ENCODE measurements at regions not wholly inside any gene's neighbourhood (a gene's known extent, or its start where the extent isn't known, plus 50 kb on each side); places are given as distances from the start of the nearest gene placed in this dataset.

DNA sequence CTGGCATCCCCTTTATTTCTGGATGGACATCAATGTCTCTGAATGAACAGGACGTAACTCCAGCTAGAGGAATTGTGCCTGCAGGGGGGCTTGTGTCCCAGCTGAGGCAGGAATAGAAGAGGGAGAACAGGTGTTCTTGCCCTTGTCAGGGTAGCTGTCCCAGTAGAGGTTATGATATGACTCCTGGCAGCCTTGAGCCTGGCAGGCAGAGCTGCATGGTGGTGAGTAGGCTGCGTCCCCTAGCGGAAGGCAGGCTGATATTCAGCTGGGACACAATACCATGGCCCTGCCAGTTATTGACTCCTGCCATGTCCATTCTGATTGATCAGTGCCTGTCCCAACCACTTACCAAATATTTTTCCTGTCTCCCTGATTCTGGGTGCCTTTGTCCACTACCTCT is 197.2 kb downstream of the RAP2A start:
- no peak for DNase-seq

DNA sequence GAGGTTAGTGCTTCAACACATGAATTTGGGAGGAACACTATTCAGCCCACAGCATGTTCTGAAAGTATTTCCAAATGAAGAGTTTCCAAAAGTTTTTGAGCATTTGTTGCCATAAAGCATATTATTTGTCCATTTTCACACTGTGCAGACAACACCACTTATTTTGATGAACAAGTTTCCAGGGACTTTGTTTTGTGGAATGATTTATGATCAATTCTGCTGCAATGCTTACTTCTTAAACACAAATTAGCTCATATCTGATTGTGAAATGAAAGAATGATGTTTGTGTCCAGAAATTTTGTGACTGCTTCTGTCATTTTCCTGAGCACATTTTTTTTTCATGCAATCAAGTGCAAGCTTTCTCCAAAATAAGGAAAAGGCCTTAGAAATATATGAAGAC is 205.3 kb downstream of the RAP2A start:
- DNase-seq, result no peak

DNA sequence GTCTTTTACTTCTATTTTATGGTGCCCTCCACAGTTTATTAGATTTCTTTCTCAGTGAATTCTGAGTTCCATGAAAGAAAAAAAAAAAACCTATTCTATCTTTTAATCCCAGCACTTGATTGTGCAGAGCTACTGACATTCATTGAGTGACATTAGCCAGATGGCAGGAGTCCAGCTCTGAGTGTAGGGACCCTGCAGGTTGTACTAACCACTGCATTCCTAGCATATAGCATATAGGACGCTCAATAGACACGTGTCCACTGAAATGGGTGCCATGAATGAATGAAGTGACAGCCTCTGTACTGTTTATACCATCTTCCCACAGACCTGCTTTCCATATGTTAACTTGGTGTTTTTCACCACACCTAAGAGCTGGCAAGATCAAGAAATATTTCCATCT is 206.3 kb downstream of the RAP2A start:
- no peak for DNase-seq

- DNase-seq, result no peak
These were observed 214.4 kb downstream of the RAP2A start for GRCh38 chr13:97648171-97648880.

GRCh38 chr13:97648881-97649224 is 214.9 kb downstream of the RAP2A start:
- no peak for DNase-seq

- DNase-seq, result no peak
These were observed 219.6 kb downstream of the RAP2A start for GRCh38 chr13:97653443-97654140.

DNA sequence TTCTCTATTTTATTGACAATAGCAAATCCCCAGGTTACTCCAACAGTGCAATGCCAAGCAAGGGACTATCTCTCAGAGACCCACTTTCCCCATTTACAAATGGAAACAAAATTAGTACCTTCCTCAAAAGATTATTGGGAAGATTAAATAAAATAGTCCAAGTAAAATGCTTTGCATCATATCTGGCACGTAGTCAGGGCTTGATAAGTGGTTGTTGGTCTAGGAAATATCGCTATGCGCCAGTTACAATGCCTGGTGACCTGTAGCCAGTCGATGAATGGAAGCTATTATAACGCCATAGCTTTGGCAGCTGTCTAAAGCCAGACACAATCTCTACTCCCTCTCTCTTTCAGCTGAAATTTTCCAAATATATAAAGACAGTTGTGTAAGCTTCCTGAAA is 220.3 kb downstream of the RAP2A start:
- no peak for DNase-seq

- no peak for DNase-seq
These were observed 224.6 kb downstream of the RAP2A start for GRCh38 chr13:97658556-97658955.

DNA sequence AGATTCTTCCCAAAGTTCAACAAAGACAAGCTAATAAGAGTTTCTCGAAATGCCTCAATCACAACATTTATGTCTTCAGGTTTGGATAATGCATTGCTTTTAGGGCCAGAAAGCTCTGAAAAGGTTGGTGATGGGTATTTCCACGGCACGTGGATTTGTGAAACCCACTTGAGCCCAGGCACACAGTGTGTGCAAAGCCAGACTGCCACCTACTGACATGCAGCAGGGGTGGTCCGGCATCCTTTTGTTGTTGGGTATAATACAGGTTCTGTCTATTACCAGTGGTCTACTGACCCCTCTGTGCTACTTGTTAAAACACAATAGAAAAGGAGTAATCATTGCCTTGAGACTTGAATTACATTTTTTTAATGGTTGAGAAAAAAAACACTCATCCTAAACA is 225.6 kb downstream of the RAP2A start:
- DNase-seq, result peak; percentile 10

GRCh38 chr13:97660594-97661260 is 226.8 kb downstream of the RAP2A start:
- no peak for DNase-seq

GRCh38 chr13:97686594-97686993 is 252.6 kb downstream of the RAP2A start:
- DNase-seq, result no peak

DNA sequence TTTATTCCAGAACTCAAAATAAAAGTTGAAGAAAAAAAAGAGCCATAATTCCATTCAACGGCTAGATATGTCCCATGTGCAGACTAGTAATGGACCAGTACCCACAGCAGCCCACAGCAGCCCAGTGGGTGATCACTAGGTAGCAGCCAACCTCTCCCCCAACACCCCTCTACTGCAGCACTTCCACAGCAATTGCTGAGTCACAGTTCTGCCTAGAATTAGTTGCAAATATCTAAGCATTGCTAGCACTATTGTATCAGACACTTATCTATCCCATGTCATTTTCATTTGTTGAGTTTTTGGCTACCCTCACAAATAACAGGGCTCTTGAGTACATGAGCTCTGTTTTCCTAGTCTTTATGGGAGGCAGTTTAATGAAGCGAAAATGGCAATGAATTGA is 258.7 kb downstream of the RAP2A start:
- no peak for DNase-seq

DNA sequence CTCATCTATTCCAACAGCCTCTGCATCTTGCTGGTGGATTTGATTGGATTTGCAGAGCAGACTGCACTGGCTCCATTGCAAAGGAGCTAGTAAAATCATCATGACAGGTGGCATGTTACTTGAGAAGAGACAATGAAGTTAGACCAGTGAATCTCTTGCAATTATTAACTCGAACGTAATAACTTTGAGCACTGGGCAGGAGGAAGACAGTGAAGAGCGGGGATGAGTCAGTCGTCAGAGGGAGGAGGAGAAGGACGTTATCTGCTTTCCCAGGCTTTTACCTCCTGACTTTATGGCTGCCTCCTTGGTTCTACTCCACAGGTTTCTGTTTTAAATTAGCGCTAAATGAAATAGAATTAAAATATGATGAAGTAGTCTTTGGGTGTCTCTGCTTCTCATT is 257.8 kb upstream of the IPO5 start:
- no peak for DNase-seq

DNA sequence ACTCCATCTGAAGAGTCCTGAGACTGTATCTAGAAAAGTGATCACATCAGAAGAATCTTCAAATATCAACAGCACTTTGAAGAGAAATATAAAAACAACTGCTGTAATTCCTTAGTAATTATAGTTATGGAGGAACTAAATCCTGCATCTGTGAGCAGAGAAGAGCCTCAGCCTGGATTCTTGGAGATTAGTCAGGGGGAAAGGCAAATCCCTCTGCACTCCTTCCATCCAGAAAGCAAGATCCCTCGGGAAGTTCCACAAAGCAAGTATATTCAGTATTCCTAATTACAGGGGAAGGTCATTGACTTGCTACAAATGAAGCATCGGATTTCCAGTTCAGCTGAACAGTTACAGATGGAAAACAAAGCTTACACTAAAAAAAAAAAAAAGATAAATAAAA is 256.6 kb upstream of the IPO5 start:
- no peak for DNase-seq

- no peak for DNase-seq
These were observed 253.1 kb upstream of the IPO5 start for GRCh38 chr13:97700306-97700848.

- DNase-seq, result no peak
These were observed 250.9 kb upstream of the IPO5 start for GRCh38 chr13:97702614-97703013.

- DNase-seq, result no peak
These were observed 242.7 kb upstream of the IPO5 start for GRCh38 chr13:97710797-97711196.

DNA sequence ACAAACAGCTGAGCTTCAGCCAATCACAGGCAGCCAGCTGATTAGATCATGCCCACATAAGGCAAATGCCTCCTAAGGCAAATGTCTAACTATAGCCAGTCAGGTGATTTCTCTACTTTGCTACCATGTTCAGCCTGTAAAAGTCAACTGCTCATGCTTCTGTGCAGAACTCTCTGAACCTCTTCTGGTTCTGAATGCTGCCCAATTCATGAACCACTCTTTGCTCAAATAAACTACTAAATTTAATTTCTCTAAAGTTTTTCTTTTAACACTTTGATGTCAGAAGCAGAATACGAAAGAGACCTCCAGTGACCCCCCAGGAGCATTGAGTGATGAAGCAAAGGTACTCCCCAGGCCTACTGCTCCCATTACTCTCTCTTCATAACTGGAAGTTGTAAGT is 240.7 kb upstream of the IPO5 start:
- no peak for DNase-seq

- DNase-seq, result no peak
These were observed 237.7 kb upstream of the IPO5 start for GRCh38 chr13:97715763-97716162.

DNA sequence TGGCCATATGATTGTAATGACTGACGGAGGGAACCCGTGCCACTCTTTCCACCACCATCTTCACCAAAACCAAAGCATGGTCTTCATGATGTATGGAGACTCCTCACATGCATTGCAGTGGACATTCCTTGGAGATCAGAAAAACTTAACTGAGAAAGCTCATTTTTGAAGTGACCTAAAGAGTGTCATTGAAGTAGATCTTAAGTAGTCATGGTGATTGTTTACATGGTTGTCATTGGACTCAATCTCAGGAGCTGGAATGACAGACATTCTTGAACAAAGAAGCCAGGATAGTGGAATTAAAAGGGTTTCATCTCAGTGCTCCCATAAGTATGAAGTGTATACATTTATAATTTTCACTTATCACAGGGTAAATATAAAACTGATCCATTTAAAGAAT is 236.7 kb upstream of the IPO5 start:
- DNase-seq, result no peak

- no peak for DNase-seq
These were observed 233.7 kb upstream of the IPO5 start for GRCh38 chr13:97719736-97720135.

DNA sequence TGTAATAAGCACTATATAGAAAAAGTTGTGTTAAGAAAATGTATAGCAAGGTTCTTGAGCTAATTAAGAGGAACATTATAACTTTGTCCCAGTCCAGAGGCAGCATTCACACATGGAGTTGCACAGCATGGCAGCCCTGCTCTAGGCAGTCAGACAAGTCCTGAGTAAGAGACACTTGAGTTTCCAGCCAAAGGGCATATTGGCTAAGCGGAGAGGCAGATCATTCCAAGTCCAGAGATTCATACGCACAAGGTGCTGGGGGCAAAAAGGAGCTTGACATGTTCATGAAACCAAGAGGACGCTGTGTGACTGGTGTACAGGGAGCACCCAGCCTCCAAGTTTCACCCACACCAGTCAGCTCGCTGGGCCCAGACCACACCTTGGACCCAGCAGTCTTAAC is 232.6 kb upstream of the IPO5 start:
- no peak for DNase-seq

DNA sequence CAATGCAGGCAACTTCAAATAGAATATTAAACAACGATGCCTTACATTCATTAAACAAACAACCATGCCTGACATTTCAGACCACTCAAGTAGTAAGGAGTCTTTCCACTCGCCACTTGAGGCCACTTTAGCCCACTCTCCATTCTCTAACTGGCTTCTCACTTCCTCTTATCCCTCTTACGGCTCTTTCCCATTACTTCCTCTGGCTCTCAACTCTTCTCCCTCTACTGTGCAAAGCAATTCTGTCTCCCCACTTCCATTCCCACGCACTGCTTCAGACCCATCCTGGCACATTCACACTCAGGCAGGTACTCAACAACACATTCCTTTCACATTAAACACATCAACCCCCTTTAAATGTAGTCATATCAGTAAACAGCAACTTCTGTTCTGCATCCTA is 229.8 kb upstream of the IPO5 start:
- no peak for DNase-seq

GRCh38 chr13:97724450-97724849 is 229.0 kb upstream of the IPO5 start:
- DNase-seq, result no peak
